CD4-positive, alpha-beta T cell (primary cell): ENCODE measurements at regions not wholly inside any gene's neighbourhood (a gene's known extent, or its start where the extent isn't known, plus 50 kb on each side); places are given as distances from the start of the nearest gene placed in this dataset.

Experiments
- ATAC-seq: fragments of 200-7000 bp; cut with Tn5 transposase; one replicate; pipeline ENCODE4 v1.10.0; 2022; ENCODE audit warnings: mild to moderate bottlenecking; ENCODE audit not compliant: poor library complexity
- CTCF ChIA-PET: fragments of 350-600 bp; sonication (Branson Sonifier 250); formaldehyde crosslinking; loops from one replicate; lab custom pipeline; 2021; ENCODE audit warnings: antibody characterized with exemption, inconsistent platforms; lab: Charles Lee
- POLR2A ChIA-PET: fragments of 350-600 bp; sonication (Branson Sonifier 250); formaldehyde crosslinking; loops from one replicate; lab custom pipeline; 2021; ENCODE audit warnings: antibody characterized with exemption, inconsistent platforms; lab: Charles Lee
- DNase-seq, 14 experiments: peaks; one replicate each; pipeline ENCODE4 v3.0.0-alpha.2; 2013 to 2020; ENCODE audit warnings: mixed read lengths in 2 of 14
- H3K27ac ChIP-seq, 2 donors: one replicate each; pipeline versions ENCODE4 v1.5.1 to v1.7.0; 2013; ENCODE audit warnings: low read length in 2 of 2, low read depth in 1 of 2, mild to moderate bottlenecking in 1 of 2
- H3K27me3 ChIP-seq, 2 experiments: 1 replicate in 1 of 2; 2 replicates in 1 of 2; pipeline versions ENCODE4 v1.6.1 to v1.7.0; 2013; ENCODE audit warnings: low read length in 2 of 2, control low read depth in 1 of 2, mild to moderate bottlenecking in 1 of 2, moderate library complexity in 1 of 2; ENCODE audit not compliant: insufficient read depth in 2 of 2, control insufficient read depth in 1 of 2
- H3K36me3 ChIP-seq: one replicate; pipeline ENCODE4 v1.6.1; 2013; ENCODE audit warnings: low read length, control low read depth; ENCODE audit not compliant: insufficient read depth
- H3K4me1 ChIP-seq: one replicate; pipeline ENCODE4 v1.6.1; 2013; ENCODE audit warnings: low read length, control low read depth; ENCODE audit not compliant: insufficient read depth
- H3K4me3 ChIP-seq: one replicate; pipeline ENCODE4 v1.5.1; 2013; ENCODE audit warnings: mild to moderate bottlenecking, low read length, moderate library complexity
- H3K9me3 ChIP-seq, 2 experiments: 1 replicate in 1 of 2; 2 replicates in 1 of 2; pipeline versions ENCODE4 v1.6.1 to v1.7.0; 2013; ENCODE audit warnings: low read length in 2 of 2, mild to moderate bottlenecking in 2 of 2, control low read depth in 1 of 2, moderate library complexity in 1 of 2; ENCODE audit not compliant: control insufficient read depth in 1 of 2, insufficient read depth in 1 of 2
- H3K27ac Mint-ChIP-seq: one replicate; pipeline ENCODE4 v1.8.0; 2020; ENCODE audit warnings: mixed read lengths
- H3K27me3 Mint-ChIP-seq: one replicate; pipeline ENCODE4 v1.8.0; 2021; ENCODE audit warnings: mixed read lengths
- H3K36me3 Mint-ChIP-seq: one replicate; pipeline ENCODE4 v1.8.0; 2021; ENCODE audit warnings: low read depth, mixed read lengths
- H3K4me1 Mint-ChIP-seq: one replicate; pipeline ENCODE4 v1.8.0; 2021; ENCODE audit warnings: low read depth, mixed read lengths
- H3K4me3 Mint-ChIP-seq: one replicate; pipeline ENCODE4 v1.8.0; 2020; ENCODE audit warnings: mild to moderate bottlenecking, mixed read lengths
- H3K9me3 Mint-ChIP-seq: one replicate; pipeline ENCODE4 v1.8.0; 2020; ENCODE audit warnings: mixed read lengths
- intact Hi-C, 2 experiments: fragments of 100-400 bp; cut with DNase I in 1 of 2; cut with micrococcal nuclease in 1 of 2; formaldehyde crosslinking; loops; one replicate each; pipeline versions ENCODE4 v1.15.1 to v1.9.0; 2023 to 2025; cut with DNase I, micrococcal nuclease
- TF ChIP-seq, protein P1 (sequence below): fragments of 200-600 bp; IDR thresholded peaks from one replicate; pipeline ENCODE4 v1.8.0; 2022; ENCODE audit warnings: antibody characterized with exemption, mild to moderate bottlenecking

DNA sequence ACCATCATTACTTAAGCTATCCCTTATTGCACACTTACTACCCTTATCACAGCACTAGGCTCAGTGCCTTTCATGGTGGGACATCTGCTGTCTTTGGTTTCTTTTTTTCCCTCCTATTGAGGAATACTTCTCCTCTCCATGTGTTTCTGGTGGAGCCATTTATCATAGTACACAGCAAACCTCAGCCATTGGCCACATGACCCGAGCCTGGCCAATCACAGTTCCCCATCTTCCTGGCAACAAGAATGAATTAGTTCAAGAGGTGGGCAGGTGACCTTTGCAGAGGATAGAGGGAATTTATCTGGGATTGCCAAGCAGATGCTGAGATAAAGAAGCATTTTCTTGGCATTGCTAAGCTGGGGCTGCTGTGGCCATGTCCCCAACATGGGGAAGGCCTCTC, 101.1 kb upstream of the ZNF618 start:
- H3K9me3 ChIP-seq: no peaks in the 10 kb centered on the region
- DNase-seq (no peak), ATAC-seq (no peak)
- H3K4me3 ChIP-seq: no peak overlapping the region
- intact Hi-C loops: no loop called here
- no peak overlapping the region for H3K4me3 Mint-ChIP-seq
- TF ChIP-seq, protein P1, sequence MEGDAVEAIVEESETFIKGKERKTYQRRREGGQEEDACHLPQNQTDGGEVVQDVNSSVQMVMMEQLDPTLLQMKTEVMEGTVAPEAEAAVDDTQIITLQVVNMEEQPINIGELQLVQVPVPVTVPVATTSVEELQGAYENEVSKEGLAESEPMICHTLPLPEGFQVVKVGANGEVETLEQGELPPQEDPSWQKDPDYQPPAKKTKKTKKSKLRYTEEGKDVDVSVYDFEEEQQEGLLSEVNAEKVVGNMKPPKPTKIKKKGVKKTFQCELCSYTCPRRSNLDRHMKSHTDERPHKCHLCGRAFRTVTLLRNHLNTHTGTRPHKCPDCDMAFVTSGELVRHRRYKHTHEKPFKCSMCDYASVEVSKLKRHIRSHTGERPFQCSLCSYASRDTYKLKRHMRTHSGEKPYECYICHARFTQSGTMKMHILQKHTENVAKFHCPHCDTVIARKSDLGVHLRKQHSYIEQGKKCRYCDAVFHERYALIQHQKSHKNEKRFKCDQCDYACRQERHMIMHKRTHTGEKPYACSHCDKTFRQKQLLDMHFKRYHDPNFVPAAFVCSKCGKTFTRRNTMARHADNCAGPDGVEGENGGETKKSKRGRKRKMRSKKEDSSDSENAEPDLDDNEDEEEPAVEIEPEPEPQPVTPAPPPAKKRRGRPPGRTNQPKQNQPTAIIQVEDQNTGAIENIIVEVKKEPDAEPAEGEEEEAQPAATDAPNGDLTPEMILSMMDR: no peak
- H3K27ac Mint-ChIP-seq: no peak overlapping the region
- POLR2A ChIA-PET: no interaction called here
- no peak overlapping the region for H3K27ac ChIP-seq
- H3K4me1 Mint-ChIP-seq: no peaks in the 10 kb centered on the region
- H3K4me1 ChIP-seq: no peaks in the 10 kb centered on the region
- no peaks in the 10 kb centered on the region for H3K36me3 Mint-ChIP-seq
- peaks cover 0 to 7% of the 10 kb centered on the region in 2 experiments for H3K27me3 ChIP-seq
- no peaks in the 10 kb centered on the region for H3K36me3 ChIP-seq
- H3K27me3 Mint-ChIP-seq: peaks cover 28% of the 10 kb centered on the region
- CTCF ChIA-PET: no interaction called here
- no peaks in the 10 kb centered on the region for H3K9me3 Mint-ChIP-seq

DNA sequence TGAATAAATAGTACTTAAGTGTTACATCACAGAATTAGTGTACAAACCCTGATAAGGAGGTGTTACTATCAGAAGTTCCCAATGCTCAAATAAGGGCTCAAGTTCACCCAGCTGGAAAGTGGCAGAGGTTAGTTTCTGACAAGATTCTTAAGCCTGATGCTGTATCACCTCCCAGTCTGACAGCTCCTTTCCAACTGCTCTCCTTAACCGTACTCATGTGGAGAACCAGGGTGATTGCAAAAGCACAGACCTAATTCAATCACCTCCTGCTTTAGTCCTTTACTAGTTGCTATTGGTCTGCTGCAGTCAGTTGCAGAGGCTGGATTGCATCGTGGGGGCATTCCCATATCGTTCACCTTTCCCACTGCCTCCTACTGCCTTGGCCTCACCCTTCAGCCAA, 100.4 kb upstream of the ZNF618 start:
- Histone ChIP-seq H3K4me1 (no peaks in the 10 kb centered on the region), H3K27ac (no peak overlapping the region), H3K27me3 (peaks cover 0 to 7% of the 10 kb centered on the region in 2 experiments), H3K4me3 (no peak overlapping the region), H3K36me3 (no peaks in the 10 kb centered on the region), H3K9me3 (no peaks in the 10 kb centered on the region)
- DNase-seq (no peak), ATAC-seq (no peak)
- H3K36me3 Mint-ChIP-seq: no peaks in the 10 kb centered on the region
- peaks cover 22% of the 10 kb centered on the region for H3K27me3 Mint-ChIP-seq
- ChIA-PET CTCF (no interaction called here), POLR2A (no interaction called here)
- H3K4me3 Mint-ChIP-seq: no peak overlapping the region
- no peaks in the 10 kb centered on the region for H3K9me3 Mint-ChIP-seq
- intact Hi-C loops: no loop called here
- H3K27ac Mint-ChIP-seq: no peak overlapping the region
- TF ChIP-seq, protein P1: no peak
- H3K4me1 Mint-ChIP-seq: no peaks in the 10 kb centered on the region

DNA sequence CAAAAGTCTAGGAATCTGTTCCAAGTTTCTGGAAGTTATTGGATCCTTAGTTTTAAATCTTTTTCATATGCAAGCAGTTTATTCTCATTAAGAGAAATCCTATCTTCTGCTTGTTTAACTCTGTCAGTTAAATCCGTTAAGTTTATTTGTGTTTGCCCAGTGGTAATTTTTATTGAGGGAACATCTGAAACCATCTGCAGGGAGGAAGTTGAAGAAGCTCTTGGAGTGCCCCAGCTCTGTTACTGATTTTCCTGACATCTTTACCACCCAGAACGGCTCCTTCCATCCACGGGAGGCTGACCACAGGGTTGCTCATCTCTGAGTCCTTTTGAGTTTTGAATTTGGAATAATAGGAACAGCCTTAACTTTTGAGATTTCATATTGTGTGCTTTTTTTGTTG, 99.9 kb upstream of the ZNF618 start:
- H3K27me3 ChIP-seq: peaks cover 0 to 5% of the 10 kb centered on the region in 2 experiments
- no peaks in the 10 kb centered on the region for H3K9me3 ChIP-seq
- TF ChIP-seq, protein P1: no peak
- POLR2A ChIA-PET: no interaction called here
- no peaks in the 10 kb centered on the region for H3K4me1 ChIP-seq
- Mint-ChIP-seq H3K4me1 (no peaks in the 10 kb centered on the region), H3K27me3 (peaks cover 19% of the 10 kb centered on the region), H3K4me3 (no peak overlapping the region), H3K9me3 (no peaks in the 10 kb centered on the region), H3K27ac (no peak overlapping the region), H3K36me3 (no peaks in the 10 kb centered on the region)
- DNase-seq (no peak), ATAC-seq (no peak)
- H3K4me3 ChIP-seq: no peak overlapping the region
- H3K36me3 ChIP-seq: no peaks in the 10 kb centered on the region
- no peak overlapping the region for H3K27ac ChIP-seq
- intact Hi-C loops: no loop called here
- CTCF ChIA-PET: no interaction called here
